HCT116 (cell line): ENCODE measurements at regions not wholly inside any gene's neighbourhood (a gene's known extent, or its start where the extent isn't known, plus 50 kb on each side); places are given as distances from the start of the nearest gene placed in this dataset.

Experiments used
- ATAC-seq: fragments of 200-7000 bp; cut with Tn5 transposase; 2 replicates; pipeline ENCODE4 v1.9.1; 2020; ENCODE audit warnings: mild to moderate bottlenecking, moderate library complexity
- BruUV-seq: library from RNA; stranded (reverse); fragments of 400-500 nt; replicated peaks from 2 replicates; lab custom pipeline; 2021; lab: Mats Ljungman, UMichigan
- CTCF ChIA-PET: fragments of 300-600 bp; sonication (Branson Sonifier 250); formaldehyde crosslinking; loops from one replicate; lab custom pipeline; 2021; ENCODE audit warnings: antibody characterized with exemption; lab: Charles Lee
- POLR2A ChIA-PET: fragments of 300-600, 350-600 bp; sonication (Branson Sonifier 250); formaldehyde crosslinking; loops from one replicate; lab custom pipeline; 2021; ENCODE audit warnings: antibody characterized with exemption; lab: Charles Lee
- RAD21 ChIA-PET, 2 experiments: fragments of 300-600 bp; sonication (Branson Sonifier 250); formaldehyde crosslinking; loops; one replicate each; lab custom pipeline; 2023; ENCODE audit warnings: low total read pairs in 2 of 2; ENCODE audit not compliant: uncharacterized antibody in 2 of 2, unreplicated experiment in 2 of 2, low non-redundant PET in 1 of 2; lab: Charles Lee
- DNase-seq: peaks from one replicate; pipeline ENCODE4 v3.0.0-alpha.2; 2010; ENCODE audit warnings: low read depth, low spot score
- H2AFZ ChIP-seq: fragments of 200-600 bp; shearing (Covaris generic), sonication (generic); 2 replicates; pipeline ENCODE4 v1.6.1; 2017; ENCODE audit warnings: low read depth, mixed run types, mixed read lengths, antibody characterized with exemption, low read length; ENCODE audit not compliant: poor library complexity, severe bottlenecking
- H3K27ac ChIP-seq: 2 replicates; pipeline ENCODE4 v1.5.1; 2012; ENCODE audit warnings: low read depth, low read length
- H3K27me3 ChIP-seq: fragments of 200-600 bp; sonication (generic); 2 replicates; pipeline ENCODE4 v1.6.1; 2016; ENCODE audit warnings: mixed run types, low read length, mixed read lengths; ENCODE audit not compliant: insufficient read depth
- H3K36me3 ChIP-seq, 2 experiments: fragments of 200-500 bp in 1 of 2; fragments of 200-600 bp in 1 of 2; sonication (Bioruptor generic) in 1 of 2; sonication (generic) in 1 of 2; 2 replicates each; pipeline versions ENCODE4 v1.5.1 to v1.6.1; 2014 to 2016; ENCODE audit warnings: low read length in 2 of 2, inconsistent platforms in 1 of 2, mixed read lengths in 1 of 2, mixed run types in 1 of 2; ENCODE audit not compliant: insufficient read depth in 2 of 2, control insufficient read depth in 1 of 2
- H3K4me1 ChIP-seq, 2 experiments: fragments of 200-600 bp in 1 of 2; sonication (generic) in 1 of 2; 2 replicates each; pipeline versions ENCODE4 v1.5.1 to v1.6.1; 2012 to 2017; ENCODE audit warnings: low read length in 2 of 2, inconsistent platforms in 1 of 2, mild to moderate bottlenecking in 1 of 2, mixed read lengths in 1 of 2, mixed run types in 1 of 2, moderate library complexity in 1 of 2; ENCODE audit not compliant: insufficient read depth in 2 of 2, control insufficient read depth in 1 of 2
- H3K4me2 ChIP-seq: fragments of 200-600 bp; sonication (generic); 2 replicates; pipeline ENCODE4 v1.6.1; 2017; ENCODE audit warnings: mixed run types, low read length, mixed read lengths
- H3K4me3 ChIP-seq, 2 experiments: fragments of 200-600 bp in 1 of 2; sonication (generic) in 1 of 2; replicated peaks in 1 of 2; 2 replicates each; pipeline ENCODE4 v1.5.1; 2011 to 2016; ENCODE audit warnings: low read length in 2 of 2, control low read depth in 1 of 2, low read depth in 1 of 2, mild to moderate bottlenecking in 1 of 2, mixed read lengths in 1 of 2, mixed run types in 1 of 2
- H3K79me2 ChIP-seq: fragments of 200-600 bp; sonication (generic); 2 replicates; pipeline ENCODE4 v1.6.1; 2017; ENCODE audit warnings: mild to moderate bottlenecking, mixed run types, low read length, moderate library complexity, mixed read lengths; ENCODE audit not compliant: insufficient read depth
- H3K9ac ChIP-seq: fragments of 200-600 bp; sonication (generic); 2 replicates; pipeline ENCODE4 v1.6.1; 2016; ENCODE audit warnings: low read length, mixed read lengths
- H3K9me2 ChIP-seq: fragments of 200-600 bp; sonication (generic), shearing (Covaris generic); 2 replicates; pipeline ENCODE4 v1.6.1; 2017; ENCODE audit warnings: mixed run types, mild to moderate bottlenecking, moderate library complexity; ENCODE audit not compliant: insufficient read depth
- H3K9me3 ChIP-seq, 2 experiments: fragments of 200-500 bp in 1 of 2; fragments of 200-600 bp in 1 of 2; sonication (Bioruptor generic) in 1 of 2; sonication (generic) in 1 of 2; 2 replicates each; pipeline ENCODE4 v1.6.1; 2014 to 2017; ENCODE audit warnings: low read length in 2 of 2, mixed read lengths in 2 of 2, inconsistent platforms in 1 of 2, low read depth in 1 of 2, mild to moderate bottlenecking in 1 of 2, mixed run types in 1 of 2, moderate library complexity in 1 of 2; ENCODE audit not compliant: control insufficient read depth in 1 of 2, insufficient read depth in 1 of 2
- H4K20me1 ChIP-seq: fragments of 200-600 bp; sonication (generic), shearing (Covaris generic); 2 replicates; pipeline ENCODE4 v1.6.1; 2017; ENCODE audit warnings: mixed run types, mild to moderate bottlenecking, moderate library complexity; ENCODE audit not compliant: insufficient read depth
- CBX3 ChIP-seq: IDR thresholded peaks from 2 replicates; pipeline ENCODE4 v1.6.1; 2012; ENCODE audit warnings: low read depth
- CEBPB ChIP-seq: IDR thresholded peaks from 2 replicates; pipeline ENCODE4 v1.6.1; 2012; ENCODE audit warnings: low read depth
- EGR1 ChIP-seq: IDR thresholded peaks from 2 replicates; pipeline ENCODE4 v1.6.1; 2012; ENCODE audit warnings: low read depth
- POLR2AphosphoS5 ChIP-seq: IDR thresholded peaks from 2 replicates; pipeline ENCODE4 v1.6.1; 2011; ENCODE audit warnings: mild to moderate bottlenecking, low read depth, low read length, moderate library complexity
- ZNF274 ChIP-seq: fragments of 200-500 bp; sonication (Bioruptor generic); IDR thresholded peaks from 2 replicates; pipeline ENCODE4 v1.6.1; 2014; ENCODE audit warnings: mild to moderate bottlenecking, low read depth, low read length, inconsistent platforms
- intact Hi-C: fragments of 100-400 bp; cut with micrococcal nuclease; formaldehyde crosslinking; loops from 2 replicates; pipeline ENCODE4 v1.10.0; 2022
- TF ChIP-seq, protein P1 (sequence below): IDR thresholded peaks from 2 replicates; pipeline ENCODE4 v1.6.1; 2012; ENCODE audit warnings: low read depth
- TF ChIP-seq, protein P2 (sequence below): IDR thresholded peaks from 2 replicates; pipeline ENCODE4 v1.6.1; 2012

DNA sequence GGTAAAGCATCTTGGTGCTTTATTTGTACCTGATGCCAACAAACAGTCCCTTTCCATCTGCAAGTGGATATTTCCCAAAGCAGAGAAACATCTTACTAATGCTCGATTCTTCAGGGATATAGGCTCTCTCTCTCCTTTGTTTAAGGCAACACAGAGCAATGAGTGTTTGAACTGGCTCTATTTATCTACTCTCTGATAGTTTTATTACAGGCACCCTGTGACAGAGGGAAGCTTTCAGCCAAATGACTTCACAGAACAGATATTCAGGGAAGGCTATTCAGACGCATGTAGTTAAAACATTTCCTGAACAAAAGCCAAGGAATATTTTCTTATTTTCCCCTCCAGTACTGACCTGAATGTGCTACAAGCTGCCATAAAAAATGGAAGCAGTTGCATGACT is 141.8 kb downstream of the YIPF5 start (continued):
- TF ChIP-seq, protein P1, sequence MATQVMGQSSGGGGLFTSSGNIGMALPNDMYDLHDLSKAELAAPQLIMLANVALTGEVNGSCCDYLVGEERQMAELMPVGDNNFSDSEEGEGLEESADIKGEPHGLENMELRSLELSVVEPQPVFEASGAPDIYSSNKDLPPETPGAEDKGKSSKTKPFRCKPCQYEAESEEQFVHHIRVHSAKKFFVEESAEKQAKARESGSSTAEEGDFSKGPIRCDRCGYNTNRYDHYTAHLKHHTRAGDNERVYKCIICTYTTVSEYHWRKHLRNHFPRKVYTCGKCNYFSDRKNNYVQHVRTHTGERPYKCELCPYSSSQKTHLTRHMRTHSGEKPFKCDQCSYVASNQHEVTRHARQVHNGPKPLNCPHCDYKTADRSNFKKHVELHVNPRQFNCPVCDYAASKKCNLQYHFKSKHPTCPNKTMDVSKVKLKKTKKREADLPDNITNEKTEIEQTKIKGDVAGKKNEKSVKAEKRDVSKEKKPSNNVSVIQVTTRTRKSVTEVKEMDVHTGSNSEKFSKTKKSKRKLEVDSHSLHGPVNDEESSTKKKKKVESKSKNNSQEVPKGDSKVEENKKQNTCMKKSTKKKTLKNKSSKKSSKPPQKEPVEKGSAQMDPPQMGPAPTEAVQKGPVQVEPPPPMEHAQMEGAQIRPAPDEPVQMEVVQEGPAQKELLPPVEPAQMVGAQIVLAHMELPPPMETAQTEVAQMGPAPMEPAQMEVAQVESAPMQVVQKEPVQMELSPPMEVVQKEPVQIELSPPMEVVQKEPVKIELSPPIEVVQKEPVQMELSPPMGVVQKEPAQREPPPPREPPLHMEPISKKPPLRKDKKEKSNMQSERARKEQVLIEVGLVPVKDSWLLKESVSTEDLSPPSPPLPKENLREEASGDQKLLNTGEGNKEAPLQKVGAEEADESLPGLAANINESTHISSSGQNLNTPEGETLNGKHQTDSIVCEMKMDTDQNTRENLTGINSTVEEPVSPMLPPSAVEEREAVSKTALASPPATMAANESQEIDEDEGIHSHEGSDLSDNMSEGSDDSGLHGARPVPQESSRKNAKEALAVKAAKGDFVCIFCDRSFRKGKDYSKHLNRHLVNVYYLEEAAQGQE: no peak
- TF ChIP-seq POLR2AphosphoS5: no peak
- TF ChIP-seq CBX3: no peak
- TF ChIP-seq, all 23 proteins: peak for 0

- H2AFZ ChIP-seq: no peak overlapping the region
- ATAC-seq: no peak
- TF ChIP-seq CEBPB (no peak), ZNF274 (no peak), EGR1 (no peak)
- TF ChIP-seq, protein P2, sequence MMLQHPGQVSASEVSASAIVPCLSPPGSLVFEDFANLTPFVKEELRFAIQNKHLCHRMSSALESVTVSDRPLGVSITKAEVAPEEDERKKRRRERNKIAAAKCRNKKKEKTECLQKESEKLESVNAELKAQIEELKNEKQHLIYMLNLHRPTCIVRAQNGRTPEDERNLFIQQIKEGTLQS: no peak
- ChIA-PET POLR2A (no interaction called here), CTCF (no interaction called here), RAD21 (no interaction called here)
- no peaks in the 10 kb centered on the region for H3K9me3 ChIP-seq
- no peak overlapping the region for H3K9ac ChIP-seq
- H4K20me1 ChIP-seq: no peaks in the 10 kb centered on the region
- intact Hi-C loops: no loop called here
- no peak for DNase-seq
- no peak overlapping the region for H3K4me3 ChIP-seq
- peaks cover 11% of the 10 kb centered on the region for H3K27me3 ChIP-seq
- H3K4me2 ChIP-seq: no peak overlapping the region
- no peaks in the 10 kb centered on the region for H3K4me1 ChIP-seq
- H3K9me2 ChIP-seq: no peaks in the 10 kb centered on the region
- H3K27ac ChIP-seq: no peak overlapping the region
- no peaks in the 10 kb centered on the region for H3K79me2 ChIP-seq
- no TSS peak for BruUV-seq
- no peaks in the 10 kb centered on the region for H3K36me3 ChIP-seq
Observed at GRCh38 chr5:144030904-144031303, 139.6 kb downstream of the YIPF5 start.
